ENCODE measurements at regions not wholly inside any gene's neighbourhood (a gene's known extent, or its start where the extent isn't known, plus 50 kb on each side); places are given as distances from the start of the nearest gene placed in this dataset.
"Not testable (repeated sequence)": the region's sequence is repeated elsewhere in the genome, so short reads cannot be mapped to it uniquely, and the experiment has no call there.

GRCh38 chr2:242004902-242005230, 135.3 kb downstream of the RTP5 start:
- no peak for DNase-seq (ENCODE audit: low read depth)

GRCh38 chr2:242006091-242006634, 136.6 kb downstream of the RTP5 start:
- not testable (repeated sequence) for DNase-seq (ENCODE audit: low read depth)

- not testable (repeated sequence) for DNase-seq (ENCODE audit: low read depth)
Observed at GRCh38 chr2:242008908-242009307, 139.4 kb downstream of the RTP5 start.

GRCh38 chr2:242009846-242010245, 140.3 kb downstream of the RTP5 start:
- DNase-seq (ENCODE audit: low read depth): not testable (repeated sequence)

- DNase-seq (ENCODE audit: low read depth): not testable (repeated sequence)
Observed at GRCh38 chr2:242010252-242011166, 141.0 kb downstream of the RTP5 start.

GRCh38 chr2:242011167-242011513, 141.6 kb downstream of the RTP5 start:
- no peak for DNase-seq (ENCODE audit: low read depth)

- DNase-seq (ENCODE audit: low read depth): no peak
Observed at GRCh38 chr2:242011516-242011915, 142.0 kb downstream of the RTP5 start.

GRCh38 chr2:242011991-242012764, 142.6 kb downstream of the RTP5 start:
- no peak for DNase-seq (ENCODE audit: low read depth)

- no peak for DNase-seq (ENCODE audit: low read depth)
Observed at GRCh38 chr2:242012956-242013764, 143.6 kb downstream of the RTP5 start.

- no peak for DNase-seq (ENCODE audit: low read depth)
Observed at GRCh38 chr2:242013771-242014170, 144.2 kb downstream of the RTP5 start.

GRCh38 chr2:242015108-242016065, 145.9 kb downstream of the RTP5 start:
- DNase-seq (ENCODE audit: low read depth): no peak

GRCh38 chr2:242017086-242017485, 147.6 kb downstream of the RTP5 start:
- DNase-seq (ENCODE audit: low read depth): no peak

GRCh38 chr2:242018416-242018815, 148.9 kb downstream of the RTP5 start:
- not testable (repeated sequence) for DNase-seq (ENCODE audit: low read depth)

- no peak for DNase-seq (ENCODE audit: low read depth)
Observed at GRCh38 chr2:242019344-242019743, 149.8 kb downstream of the RTP5 start.

GRCh38 chr2:242020196-242021004, 150.9 kb downstream of the RTP5 start:
- DNase-seq (ENCODE audit: low read depth): no peak

- no peak for DNase-seq (ENCODE audit: low read depth)
Observed at GRCh38 chr2:242022550-242023290, 153.2 kb downstream of the RTP5 start.

GRCh38 chr2:242024751-242025355, 155.3 kb downstream of the RTP5 start:
- DNase-seq (ENCODE audit: low read depth): no peak

GRCh38 chr2:242027676-242028450, 158.3 kb downstream of the RTP5 start:
- no peak for DNase-seq (ENCODE audit: low read depth)
